GM19372 (cell line): ENCODE measurements at regions not wholly inside any gene's neighbourhood (a gene's known extent, or its start where the extent isn't known, plus 50 kb on each side); places are given as distances from the start of the nearest gene placed in this dataset.
"Not testable (repeated sequence)": the region's sequence is repeated elsewhere in the genome, so short reads cannot be mapped to it uniquely, and the experiment has no call there.

ENCODE experiments used
- ATAC-seq: cut with Tn5 transposase; IDR thresholded peaks from one replicate; pipeline ENCODE4 v1.9.1; 2021; ENCODE audit warnings: mild to moderate bottlenecking, low read depth, moderate library complexity; ENCODE audit not compliant: unreplicated experiment

DNA sequence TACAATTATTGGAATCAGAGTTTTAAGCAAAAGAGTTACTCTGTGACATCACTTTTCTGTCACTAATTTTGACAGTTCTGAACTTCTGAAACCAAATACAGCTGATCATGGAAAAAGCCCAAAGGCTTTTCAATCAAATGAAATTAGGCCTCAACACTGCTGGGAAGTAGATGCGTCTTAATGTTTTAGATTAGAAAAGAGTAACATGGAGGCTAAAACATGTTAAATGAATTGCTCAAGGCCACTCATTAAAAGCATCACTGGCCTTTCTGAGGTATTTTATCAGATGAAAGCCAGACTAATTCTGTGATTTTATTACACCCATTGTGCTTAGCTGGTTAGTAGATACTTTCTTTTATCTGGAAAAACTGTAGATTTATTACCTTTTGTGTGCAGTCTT, 672.6 kb downstream of the CENPC start:
- ATAC-seq = no peak

DNA sequence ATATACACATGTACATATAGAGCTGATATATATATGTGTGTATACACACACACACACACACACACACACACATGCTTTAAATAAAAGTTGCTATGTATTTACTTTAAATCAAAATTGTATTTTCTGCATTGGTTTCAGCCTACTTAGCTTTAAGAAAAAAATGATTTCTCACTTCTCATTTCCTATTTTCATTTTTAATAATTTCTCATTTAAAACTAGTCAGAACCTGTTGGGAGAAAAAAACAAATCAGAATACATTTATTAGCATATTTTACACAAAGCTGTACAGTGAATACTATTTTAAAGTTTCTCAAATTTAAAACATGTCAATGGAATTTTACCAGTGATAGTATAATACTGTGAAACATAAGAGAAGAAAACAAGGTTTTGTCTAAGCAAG, 681.8 kb downstream of the CENPC start:
- no peak for ATAC-seq

GRCh38 chr4:66855956-66856355, 689.3 kb downstream of the CENPC start:
- ATAC-seq = no peak

GRCh38 chr4:66853845-66854244, 691.5 kb downstream of the CENPC start:
- no peak for ATAC-seq

GRCh38 chr4:66852843-66853242, 692.5 kb downstream of the CENPC start:
- ATAC-seq = no peak

- no peak for ATAC-seq
Observed at GRCh38 chr4:66849596-66849995, 695.7 kb downstream of the CENPC start.

GRCh38 chr4:66842724-66843088, 702.6 kb downstream of the CENPC start:
- ATAC-seq = no peak

DNA sequence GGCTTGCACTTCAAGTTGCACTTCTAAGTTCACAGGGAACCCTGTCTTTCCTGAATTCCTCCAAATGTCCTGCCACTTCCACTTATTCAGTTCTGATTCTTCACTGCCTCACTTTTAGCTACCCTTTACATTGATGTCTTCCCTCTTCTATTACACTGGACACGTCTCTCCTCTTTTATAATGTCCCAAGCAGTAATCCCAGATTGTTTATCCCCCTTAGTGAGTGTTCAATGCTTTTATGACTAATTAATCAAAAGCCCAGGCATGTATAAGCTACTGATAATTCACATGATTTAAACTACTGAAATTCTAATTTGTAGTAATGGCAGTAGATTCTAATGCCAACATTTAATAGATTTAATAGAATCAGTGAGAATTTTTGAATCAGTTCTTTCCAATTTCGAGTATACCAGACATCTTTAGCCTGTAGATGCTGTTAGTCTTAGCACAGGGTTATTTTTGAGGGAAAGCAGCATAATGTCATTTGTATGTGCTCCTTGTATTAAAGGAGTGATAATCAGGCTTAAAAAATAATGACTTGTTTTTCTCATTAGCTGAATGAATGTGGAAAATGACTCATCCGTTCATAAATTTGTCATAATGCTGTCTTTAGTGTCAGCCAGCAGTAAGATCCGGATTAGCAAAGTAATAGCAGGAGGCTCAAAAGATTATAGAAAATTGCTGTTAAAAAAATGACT, 703.1 kb downstream of the CENPC start:
- ATAC-seq = no peak

GRCh38 chr4:66840178-66840577, 705.1 kb downstream of the CENPC start:
- no peak for ATAC-seq

DNA sequence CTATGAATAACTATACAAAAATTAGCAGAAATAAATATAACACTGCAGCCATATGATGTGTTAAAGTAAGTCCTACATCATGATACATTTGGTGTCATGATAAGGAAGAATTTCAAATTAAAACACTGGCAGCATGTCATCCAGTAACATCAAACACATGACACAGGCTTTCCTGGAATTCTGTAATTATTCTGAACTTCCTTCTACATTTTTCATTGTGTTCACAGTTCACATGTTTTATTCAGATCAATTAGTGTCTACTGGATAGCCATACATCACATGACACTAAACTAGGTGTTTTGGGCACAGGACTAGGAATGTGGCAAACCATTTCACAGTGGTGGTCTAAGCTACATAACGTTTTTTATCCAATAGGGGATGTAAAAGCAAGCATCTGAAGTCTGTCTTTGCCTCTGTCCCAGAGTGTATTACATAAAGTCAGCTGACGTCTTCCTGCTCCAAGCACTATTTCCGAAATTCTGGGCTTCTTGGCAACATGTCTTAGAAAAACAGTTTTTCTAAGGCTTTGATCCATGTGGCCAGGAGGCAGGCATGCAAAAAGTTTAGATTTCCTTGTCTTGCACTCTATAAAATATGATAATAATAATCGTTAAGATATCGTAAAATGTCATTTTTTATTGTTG, 707.9 kb downstream of the CENPC start:
- no peak for ATAC-seq

DNA sequence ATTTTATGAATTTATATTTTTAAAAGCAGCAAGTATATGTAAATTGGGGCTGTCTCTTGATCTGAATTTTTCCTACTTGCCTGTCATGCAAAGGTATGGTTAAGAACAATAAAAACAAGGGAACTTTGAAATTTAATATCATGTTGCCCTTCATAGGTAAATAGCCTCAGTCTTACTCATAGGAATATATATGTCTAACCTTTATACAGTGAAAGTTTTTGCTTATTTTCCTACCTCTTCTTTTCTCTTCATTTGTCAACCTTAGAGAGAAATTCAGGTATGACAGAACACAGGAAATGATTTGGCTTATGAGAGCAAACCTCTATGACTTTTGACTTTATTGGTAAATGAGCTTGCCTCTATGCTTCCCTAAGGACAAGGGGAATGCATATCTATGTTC, 716.0 kb downstream of the CENPC start:
- ATAC-seq = no peak

DNA sequence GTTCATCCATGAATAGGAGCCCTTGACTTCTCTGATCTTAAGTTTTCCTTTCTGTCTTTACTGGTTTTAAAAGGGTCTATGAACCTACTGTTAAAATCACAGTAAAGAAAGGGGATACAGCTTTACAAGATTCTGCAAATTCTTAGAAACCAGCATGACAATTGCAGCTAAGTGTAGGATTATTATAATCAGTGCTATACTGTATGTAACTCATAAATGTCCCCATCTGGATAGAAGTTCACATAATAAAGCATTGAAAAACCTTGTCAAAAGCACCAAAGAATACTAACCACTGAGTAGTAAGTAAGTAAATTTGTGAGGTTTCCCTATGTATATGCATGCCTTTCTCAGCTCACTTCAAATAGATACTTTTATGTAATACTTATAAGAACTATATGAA, 724.6 kb downstream of the CENPC start:
- ATAC-seq = no peak

DNA sequence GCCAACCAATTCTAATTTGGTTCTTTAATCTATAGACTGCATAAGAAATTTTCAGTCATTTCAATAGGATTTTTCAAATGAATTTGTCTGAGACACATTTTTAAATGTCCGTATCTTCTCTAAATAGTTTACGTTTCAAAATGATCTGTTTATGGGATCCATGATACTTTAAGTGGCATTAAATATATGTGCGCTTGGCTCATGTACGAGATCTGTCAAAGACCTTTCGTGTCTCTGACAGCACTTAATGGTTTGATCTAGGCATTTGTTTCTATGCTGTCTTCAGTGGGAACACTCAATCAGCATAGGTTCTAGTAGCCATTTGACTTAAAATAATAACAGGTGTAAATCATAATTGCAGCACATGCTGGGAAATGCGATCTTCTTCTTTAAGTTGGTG, 731.0 kb downstream of the CENPC start:
- ATAC-seq = no peak

DNA sequence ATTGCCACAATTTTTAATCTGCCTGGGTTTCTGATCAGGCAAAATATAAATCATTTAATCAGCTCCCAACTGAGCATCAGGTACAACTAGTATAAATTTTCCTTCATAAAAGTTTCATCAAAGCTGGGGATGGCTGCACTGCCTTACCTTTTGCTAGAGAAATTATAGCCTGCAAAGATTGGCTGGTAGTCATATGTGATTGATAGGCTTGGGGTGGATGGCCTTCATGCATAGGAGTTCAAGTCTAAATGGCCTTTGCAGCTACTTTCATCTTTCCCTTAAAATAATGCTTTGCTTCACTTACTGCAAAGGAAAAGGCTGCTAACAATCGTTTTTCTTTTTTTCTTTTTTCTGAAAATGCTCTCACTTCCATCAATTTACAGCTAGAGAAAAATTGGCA, 739.7 kb downstream of the CENPC start:
- no peak for ATAC-seq

DNA sequence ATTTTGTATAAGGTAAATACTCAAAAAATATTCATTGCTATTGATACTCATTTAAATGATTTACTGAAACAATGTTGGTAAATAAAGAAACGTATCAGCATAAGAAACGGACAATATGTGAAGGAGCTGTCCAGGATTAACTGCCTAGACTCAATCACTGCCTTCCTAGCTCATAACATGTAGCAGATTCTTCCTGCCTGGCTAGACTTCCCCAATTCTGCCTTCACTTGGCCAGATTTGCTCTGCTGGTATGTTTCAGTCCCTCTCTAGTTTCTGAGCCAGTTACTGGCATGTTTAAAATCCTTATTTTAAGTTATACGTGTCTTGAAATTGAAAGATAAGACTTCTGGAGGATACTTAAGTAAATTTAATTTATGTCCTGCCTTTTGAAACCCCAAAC, 740.3 kb downstream of the CENPC start:
- ATAC-seq = no peak

DNA sequence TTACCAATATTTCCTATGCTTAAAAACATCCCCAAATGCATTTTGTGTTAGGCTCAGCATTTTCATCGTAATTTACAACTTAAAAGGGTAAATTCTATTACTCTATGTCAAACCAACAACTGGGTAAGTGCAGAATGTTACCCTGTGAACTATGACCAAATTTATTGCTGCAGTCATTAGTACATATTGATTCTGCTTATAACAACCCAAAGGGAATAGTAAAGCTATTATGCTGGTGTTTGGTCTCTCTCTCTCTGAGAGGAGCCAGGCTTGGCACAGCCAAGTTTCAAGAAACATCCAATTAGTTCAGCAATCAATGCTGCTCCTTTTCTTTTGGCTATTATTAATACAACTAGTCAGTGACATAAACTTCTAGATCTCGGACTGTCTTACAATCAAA, 747.7 kb downstream of the CENPC start:
- no peak for ATAC-seq

DNA sequence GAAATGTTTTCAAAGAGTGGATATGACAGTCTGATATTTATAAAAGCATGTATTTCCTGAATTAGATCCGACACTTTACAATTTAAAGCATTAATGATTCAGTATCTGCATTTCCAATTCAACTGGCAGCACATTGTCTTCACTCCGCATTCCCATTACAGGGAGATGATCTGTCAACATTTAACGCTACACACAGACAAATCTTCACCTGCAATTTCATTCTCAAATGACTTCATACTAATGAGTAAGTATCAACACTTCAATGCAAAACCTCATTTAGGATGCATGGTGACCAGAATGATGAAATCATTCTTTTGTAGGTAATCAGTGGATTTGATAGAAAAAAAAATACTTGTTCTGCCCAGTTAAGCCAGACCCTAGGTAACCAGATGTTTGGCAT, 749.6 kb downstream of the CENPC start:
- ATAC-seq = no peak

GRCh38 chr4:66794390-66795034, 750.8 kb downstream of the CENPC start:
- ATAC-seq = no peak

- ATAC-seq = no peak
Observed at GRCh38 chr4:66791686-66792085, 753.6 kb downstream of the CENPC start.

GRCh38 chr4:66785479-66785878, 759.8 kb downstream of the CENPC start:
- ATAC-seq = no peak

DNA sequence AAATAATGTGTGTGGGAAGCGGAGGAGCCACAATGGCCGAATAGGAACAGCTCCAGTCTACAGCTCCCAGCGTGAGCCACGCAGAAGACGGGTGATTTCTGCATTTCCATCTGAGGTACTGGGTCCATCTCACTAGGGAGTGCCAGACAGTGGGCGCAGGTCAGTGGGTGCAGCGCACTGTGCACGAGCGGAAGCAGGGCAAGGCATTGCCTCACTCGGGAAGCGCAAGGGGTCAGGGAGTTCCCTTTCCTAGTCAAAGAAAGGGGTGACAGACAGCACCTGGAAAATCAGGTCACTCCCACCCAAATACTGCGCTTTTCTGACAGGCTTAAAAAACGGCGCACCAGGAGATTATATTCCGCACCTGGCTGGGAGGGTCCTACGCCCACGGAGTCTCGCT, 762.6 kb downstream of the CENPC start:
- not testable (repeated sequence) for ATAC-seq

GRCh38 chr4:66777097-66777496, 768.2 kb downstream of the CENPC start:
- ATAC-seq = no peak
